Left ventricle myocardium inferior (tissue), 1 donor: ENCODE measurements at regions not wholly inside any gene's neighbourhood (a gene's known extent, or its start where the extent isn't known, plus 50 kb on each side); places are given as distances from the start of the nearest gene placed in this dataset.
A peak's percentile ranks its signal among the peaks of the same experiment; 100 is the strongest.
"Not testable (repeated sequence)": the region's sequence is repeated elsewhere in the genome, so short reads cannot be mapped to it uniquely, and the experiment has no call there.

ENCODE experiments used
- DNase-seq: peaks from one replicate; pipeline ENCODE4 v3.0.0-alpha.2; 2020
- H3K27ac ChIP-seq: fragments of 200-600 bp; replicated peaks from 2 replicates; pipeline ENCODE4 v1.8.0; 2021
- H3K27me3 ChIP-seq: fragments of 200-600 bp; 2 replicates; pipeline ENCODE4 v1.8.0; 2021; ENCODE audit warnings: low read depth
- H3K36me3 ChIP-seq: fragments of 200-600 bp; 2 replicates; pipeline ENCODE4 v1.8.0; 2021
- H3K4me1 ChIP-seq: fragments of 200-600 bp; 2 replicates; pipeline ENCODE4 v1.8.0; 2021
- H3K4me3 ChIP-seq: fragments of 200-600 bp; 2 replicates; pipeline ENCODE4 v1.8.0; 2021; ENCODE audit warnings: mild to moderate bottlenecking, moderate library complexity
- H3K9me3 ChIP-seq: fragments of 200-600 bp; replicated peaks from 2 replicates; pipeline ENCODE4 v1.8.0; 2021
- CTCF ChIP-seq: fragments of 200-600 bp; IDR thresholded peaks from 2 replicates; pipeline ENCODE4 v1.8.0; 2021; ENCODE audit warnings: antibody characterized with exemption, mild to moderate bottlenecking, borderline replicate concordance
- intact Hi-C: fragments of 100-400 bp; cut with micrococcal nuclease; formaldehyde crosslinking; loops from one replicate; pipeline ENCODE4 v1.11.0; 2022
- donor health status: DM: no; HTN: yes; CAD: no; lungs with severe emphysema.

GRCh38 chr3:20935791-20936190 is 749.8 kb upstream of the SGO1 start:
- intact Hi-C loops, result no loop called here

GRCh38 chr3:20931834-20932233 is 745.8 kb upstream of the SGO1 start:
- no peak for DNase-seq
- H3K36me3 ChIP-seq, result no peaks in the 10 kb centered on the region
- H3K27ac ChIP-seq, result no peak overlapping the region
- H3K27me3 ChIP-seq, result no peaks in the 10 kb centered on the region
- TF ChIP-seq CTCF, result no peak
- no peaks in the 10 kb centered on the region for H3K4me1 ChIP-seq
- no peak overlapping the region for H3K4me3 ChIP-seq
- H3K9me3 ChIP-seq, result peaks cover 6% of the 10 kb centered on the region
- intact Hi-C loops, result no loop called here

More at GRCh38 chr3:20935791-20936190, 749.8 kb upstream of the SGO1 start:
- Histone ChIP-seq H3K9me3 (peaks cover 6% of the 10 kb centered on the region), H3K36me3 (no peaks in the 10 kb centered on the region), H3K27ac (no peak overlapping the region), H3K27me3 (no peaks in the 10 kb centered on the region), H3K4me3 (no peak overlapping the region), H3K4me1 (no peaks in the 10 kb centered on the region)
- TF ChIP-seq CTCF, result no peak
- DNase-seq, result no peak

GRCh38 chr3:20930034-20930433 is 744.0 kb upstream of the SGO1 start:
- Histone ChIP-seq H3K4me1 (no peaks in the 10 kb centered on the region), H3K36me3 (no peaks in the 10 kb centered on the region), H3K9me3 (peaks cover 6% of the 10 kb centered on the region), H3K4me3 (no peak overlapping the region), H3K27ac (no peak overlapping the region), H3K27me3 (no peaks in the 10 kb centered on the region)
- intact Hi-C loops, result no loop called here
- DNase-seq, result no peak
- peak; percentile 44 for TF ChIP-seq CTCF

GRCh38 chr3:20924646-20925385 is 738.8 kb upstream of the SGO1 start:
- Histone ChIP-seq H3K27ac (no peak overlapping the region), H3K9me3 (peaks cover 33% of the 10 kb centered on the region), H3K4me1 (no peaks in the 10 kb centered on the region), H3K27me3 (no peaks in the 10 kb centered on the region), H3K4me3 (no peak overlapping the region), H3K36me3 (no peaks in the 10 kb centered on the region)
- intact Hi-C loops, result no loop called here
- no peak for TF ChIP-seq CTCF
- no peak for DNase-seq

GRCh38 chr3:20921112-20921511 is 735.1 kb upstream of the SGO1 start:
- H3K9me3 ChIP-seq, result peaks cover 54% of the 10 kb centered on the region
- H3K27ac ChIP-seq, H3K36me3 ChIP-seq, DNase-seq, H3K27me3 ChIP-seq, H3K4me1 ChIP-seq, H3K4me3 ChIP-seq, intact Hi-C loops: not testable (repeated sequence)

- Histone ChIP-seq H3K4me1 (no peaks in the 10 kb centered on the region), H3K36me3 (no peaks in the 10 kb centered on the region), H3K27ac (no peak overlapping the region), H3K4me3 (no peak overlapping the region), H3K27me3 (no peaks in the 10 kb centered on the region), H3K9me3 (peaks cover 37% of the 10 kb centered on the region)
- TF ChIP-seq CTCF, result no peak
- intact Hi-C loops, result no loop called here
- no peak for DNase-seq
Measured at GRCh38 chr3:20916951-20917606, 731.1 kb upstream of the SGO1 start.
